ENCODE measurements at regions not wholly inside any gene's neighbourhood (a gene's known extent, or its start where the extent isn't known, plus 50 kb on each side); places are given as distances from the start of the nearest gene placed in this dataset.

DNA sequence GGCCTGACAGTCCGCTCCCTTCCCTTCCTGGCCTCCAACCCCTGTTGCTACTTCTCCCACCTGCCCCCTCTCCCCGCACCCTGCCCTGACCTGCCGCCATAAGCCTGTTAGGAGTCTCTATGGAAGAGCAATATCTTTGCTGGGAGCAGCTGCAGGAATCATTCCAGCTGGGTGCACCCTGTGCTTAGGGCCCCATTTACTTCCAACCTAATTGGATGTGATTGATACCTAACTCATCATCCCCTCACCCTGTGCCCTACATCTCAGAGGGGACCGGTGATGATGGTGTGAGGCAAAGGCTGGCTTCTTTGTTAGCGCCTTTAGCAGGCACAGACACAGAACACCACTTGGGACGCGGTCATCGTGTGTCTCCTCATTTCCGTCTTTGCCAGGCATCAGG is 80.0 kb upstream of the FAM180A start:
- H3K4me3 ChIP-seq (ENCODE audit: low read length), result no peak overlapping the region
- H3K9me3 ChIP-seq (ENCODE audit: control insufficient read depth, low read length), result no peaks in the 10 kb centered on the region
- no peak overlapping the region for H3K27ac Mint-ChIP-seq
- H3K4me1 Mint-ChIP-seq, result peaks cover 8% of the 10 kb centered on the region
- no peaks in the 10 kb centered on the region for H3K9me3 Mint-ChIP-seq
- peaks cover 1% of the 10 kb centered on the region for H3K27me3 Mint-ChIP-seq (ENCODE audit: insufficient read depth)
- TF ChIP-seq, protein P1, sequence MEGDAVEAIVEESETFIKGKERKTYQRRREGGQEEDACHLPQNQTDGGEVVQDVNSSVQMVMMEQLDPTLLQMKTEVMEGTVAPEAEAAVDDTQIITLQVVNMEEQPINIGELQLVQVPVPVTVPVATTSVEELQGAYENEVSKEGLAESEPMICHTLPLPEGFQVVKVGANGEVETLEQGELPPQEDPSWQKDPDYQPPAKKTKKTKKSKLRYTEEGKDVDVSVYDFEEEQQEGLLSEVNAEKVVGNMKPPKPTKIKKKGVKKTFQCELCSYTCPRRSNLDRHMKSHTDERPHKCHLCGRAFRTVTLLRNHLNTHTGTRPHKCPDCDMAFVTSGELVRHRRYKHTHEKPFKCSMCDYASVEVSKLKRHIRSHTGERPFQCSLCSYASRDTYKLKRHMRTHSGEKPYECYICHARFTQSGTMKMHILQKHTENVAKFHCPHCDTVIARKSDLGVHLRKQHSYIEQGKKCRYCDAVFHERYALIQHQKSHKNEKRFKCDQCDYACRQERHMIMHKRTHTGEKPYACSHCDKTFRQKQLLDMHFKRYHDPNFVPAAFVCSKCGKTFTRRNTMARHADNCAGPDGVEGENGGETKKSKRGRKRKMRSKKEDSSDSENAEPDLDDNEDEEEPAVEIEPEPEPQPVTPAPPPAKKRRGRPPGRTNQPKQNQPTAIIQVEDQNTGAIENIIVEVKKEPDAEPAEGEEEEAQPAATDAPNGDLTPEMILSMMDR (conservative IDR thresholded peaks at IDR 0.05), result no peak
- H3K27me3 ChIP-seq (ENCODE audit: control insufficient read depth, insufficient read depth, low read length, poor library complexity, severe bottlenecking), result peaks cover 4% of the 10 kb centered on the region
- 89 to 92% methylated on average over 3 to 9 of the region's 9 CpGs for WGBS, 2 experiments (ENCODE audit: insufficient coverage in 1 of 2, insufficient read length in 1 of 2)
- H3K4me3 Mint-ChIP-seq, result no peak overlapping the region
- no peaks in the 10 kb centered on the region for H3K36me3 Mint-ChIP-seq (ENCODE audit: low read depth)
- H3K4me1 ChIP-seq (ENCODE audit: control insufficient read depth, insufficient read depth, low read length), result no peaks in the 10 kb centered on the region
- H3K9ac ChIP-seq (ENCODE audit: extremely low read depth, low read length, poor library complexity, severe bottlenecking), result no peak overlapping the region
- no peak for DNase-seq
- H3K27ac ChIP-seq (ENCODE audit: low read depth, low read length), result peak overlapping the region; percentile 58
- H3K36me3 ChIP-seq (ENCODE audit: control insufficient read depth, insufficient read depth, low read length), result no peaks in the 10 kb centered on the region

DNA sequence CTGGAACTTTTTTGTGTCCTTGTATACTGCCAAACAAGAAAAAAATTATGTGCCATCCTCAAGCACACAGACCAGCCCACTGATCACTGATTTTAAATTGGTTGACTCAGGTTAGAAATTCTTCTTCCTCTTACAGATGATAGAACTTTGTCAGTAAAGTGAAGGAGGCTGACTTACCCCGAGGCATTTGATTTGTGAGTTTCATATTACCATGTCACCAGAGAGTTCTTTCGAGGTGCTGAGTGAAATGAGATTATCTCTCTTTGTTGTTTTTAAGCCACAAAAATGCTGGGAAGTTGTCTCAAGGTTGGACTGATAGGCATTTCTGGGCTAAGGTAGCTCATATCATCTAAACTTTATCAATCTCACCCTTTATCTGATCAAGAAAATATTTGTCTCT is 78.8 kb upstream of the FAM180A start:
- peaks cover 7% of the 10 kb centered on the region for H3K27me3 ChIP-seq (ENCODE audit: control insufficient read depth, insufficient read depth, low read length, poor library complexity, severe bottlenecking)
- Mint-ChIP-seq H3K4me1 (peaks cover 7% of the 10 kb centered on the region), H3K9me3 (no peaks in the 10 kb centered on the region), H3K36me3 (ENCODE audit: low read depth) (no peaks in the 10 kb centered on the region), H3K4me3 (no peak overlapping the region), H3K27me3 (ENCODE audit: insufficient read depth) (no peaks in the 10 kb centered on the region), H3K27ac (no peak overlapping the region)
- WGBS, 2 experiments (ENCODE audit: insufficient coverage in 1 of 2, insufficient read length in 1 of 2), result 89 to 98% methylated on average over 1 to 2 of the region's 2 CpGs
- DNase-seq, result no peak
- H3K36me3 ChIP-seq (ENCODE audit: control insufficient read depth, insufficient read depth, low read length), result no peaks in the 10 kb centered on the region
- TF ChIP-seq, protein P1 (conservative IDR thresholded peaks at IDR 0.05), result no peak
- no peaks in the 10 kb centered on the region for H3K4me1 ChIP-seq (ENCODE audit: control insufficient read depth, insufficient read depth, low read length)
- H3K4me3 ChIP-seq (ENCODE audit: low read length), result no peak overlapping the region
- no peak overlapping the region for H3K27ac ChIP-seq (ENCODE audit: low read depth, low read length)
- no peak overlapping the region for H3K9ac ChIP-seq (ENCODE audit: extremely low read depth, low read length, poor library complexity, severe bottlenecking)
- no peaks in the 10 kb centered on the region for H3K9me3 ChIP-seq (ENCODE audit: control insufficient read depth, low read length)

GRCh38 chr7:135825406-135825805 is 76.8 kb upstream of the FAM180A start:
- no peaks in the 10 kb centered on the region for H3K36me3 Mint-ChIP-seq (ENCODE audit: low read depth)
- peak; percentile 69 for DNase-seq
- no peak overlapping the region for H3K4me3 ChIP-seq (ENCODE audit: low read length)
- H3K27me3 Mint-ChIP-seq (ENCODE audit: insufficient read depth), result peaks cover 2% of the 10 kb centered on the region
- peaks cover 1% of the 10 kb centered on the region for H3K4me1 Mint-ChIP-seq
- peaks cover 7% of the 10 kb centered on the region for H3K27me3 ChIP-seq (ENCODE audit: control insufficient read depth, insufficient read depth, low read length, poor library complexity, severe bottlenecking)
- TF ChIP-seq, protein P1 (conservative IDR thresholded peaks at IDR 0.05), result peak; percentile 54
- H3K27ac ChIP-seq (ENCODE audit: low read depth, low read length), result no peak overlapping the region
- WGBS, 2 experiments (ENCODE audit: insufficient coverage in 1 of 2, insufficient read length in 1 of 2), result 88 to 93% methylated on average over 6 to 9 of the region's 9 CpGs
- no peaks in the 10 kb centered on the region for H3K9me3 Mint-ChIP-seq
- no peak overlapping the region for H3K9ac ChIP-seq (ENCODE audit: extremely low read depth, low read length, poor library complexity, severe bottlenecking)
- no peaks in the 10 kb centered on the region for H3K4me1 ChIP-seq (ENCODE audit: control insufficient read depth, insufficient read depth, low read length)
- H3K9me3 ChIP-seq (ENCODE audit: control insufficient read depth, low read length), result no peaks in the 10 kb centered on the region
- H3K27ac Mint-ChIP-seq, result no peak overlapping the region
- no peak overlapping the region for H3K4me3 Mint-ChIP-seq
- H3K36me3 ChIP-seq (ENCODE audit: control insufficient read depth, insufficient read depth, low read length), result no peaks in the 10 kb centered on the region
